AG09319 (cell line): ENCODE measurements at regions not wholly inside any gene's neighbourhood (a gene's known extent, or its start where the extent isn't known, plus 50 kb on each side); places are given as distances from the start of the nearest gene placed in this dataset.

Experiments used
- DNase-seq: peaks from one replicate; pipeline ENCODE4 v3.0.0-alpha.2; 2010; ENCODE audit warnings: low read depth; ENCODE audit errors: extremely low read depth
- TF ChIP-seq, protein P1 (sequence below): IDR thresholded peaks from 2 replicates; pipeline ENCODE4 v1.5.1; 2011; ENCODE audit warnings: low read depth, mild to moderate bottlenecking, inconsistent platforms, low read length, moderate library complexity

DNA sequence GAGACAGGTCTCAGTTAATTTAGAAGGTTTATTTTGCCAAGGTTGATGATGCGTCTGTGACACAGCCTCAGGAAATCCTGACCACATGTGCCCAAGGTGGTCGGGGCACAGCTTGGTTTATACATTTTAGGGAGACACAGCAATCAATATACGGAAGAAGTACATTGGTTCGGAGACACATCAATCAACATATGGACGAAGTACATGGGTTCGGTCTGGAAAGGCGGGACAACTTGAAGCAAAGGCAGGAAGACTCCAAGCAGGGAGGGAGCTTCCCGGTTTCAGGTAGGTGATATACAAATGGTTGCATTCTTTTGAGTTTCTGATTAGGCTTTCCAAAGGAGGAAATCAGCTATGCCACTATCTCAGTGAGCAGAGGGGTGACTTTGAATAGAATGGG lies 225.2 kb upstream of the ZFP42 start:
- no peak for DNase-seq
- TF ChIP-seq, protein P1, sequence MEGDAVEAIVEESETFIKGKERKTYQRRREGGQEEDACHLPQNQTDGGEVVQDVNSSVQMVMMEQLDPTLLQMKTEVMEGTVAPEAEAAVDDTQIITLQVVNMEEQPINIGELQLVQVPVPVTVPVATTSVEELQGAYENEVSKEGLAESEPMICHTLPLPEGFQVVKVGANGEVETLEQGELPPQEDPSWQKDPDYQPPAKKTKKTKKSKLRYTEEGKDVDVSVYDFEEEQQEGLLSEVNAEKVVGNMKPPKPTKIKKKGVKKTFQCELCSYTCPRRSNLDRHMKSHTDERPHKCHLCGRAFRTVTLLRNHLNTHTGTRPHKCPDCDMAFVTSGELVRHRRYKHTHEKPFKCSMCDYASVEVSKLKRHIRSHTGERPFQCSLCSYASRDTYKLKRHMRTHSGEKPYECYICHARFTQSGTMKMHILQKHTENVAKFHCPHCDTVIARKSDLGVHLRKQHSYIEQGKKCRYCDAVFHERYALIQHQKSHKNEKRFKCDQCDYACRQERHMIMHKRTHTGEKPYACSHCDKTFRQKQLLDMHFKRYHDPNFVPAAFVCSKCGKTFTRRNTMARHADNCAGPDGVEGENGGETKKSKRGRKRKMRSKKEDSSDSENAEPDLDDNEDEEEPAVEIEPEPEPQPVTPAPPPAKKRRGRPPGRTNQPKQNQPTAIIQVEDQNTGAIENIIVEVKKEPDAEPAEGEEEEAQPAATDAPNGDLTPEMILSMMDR, result no peak

DNA sequence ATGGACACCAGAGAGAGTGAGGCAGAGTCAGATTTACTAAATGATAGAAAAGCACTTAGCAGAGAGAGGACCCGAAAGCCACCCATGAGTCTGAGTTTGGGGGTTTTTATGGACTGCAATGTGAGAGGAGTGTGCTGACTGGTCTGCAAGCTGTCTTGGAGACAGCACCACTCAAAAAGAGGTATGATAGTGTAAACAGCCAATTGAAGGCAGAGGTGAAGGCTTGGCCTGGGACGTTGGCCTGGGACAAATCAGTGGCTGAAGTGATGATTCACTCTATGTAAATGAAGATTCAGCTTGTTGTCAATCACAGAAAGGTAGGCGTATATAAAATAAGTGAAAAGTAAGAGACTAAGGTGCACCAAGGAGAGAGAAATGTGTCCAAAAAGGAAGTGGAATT lies 217.6 kb upstream of the ZFP42 start:
- TF ChIP-seq, protein P1, result no peak
- no peak for DNase-seq

DNA sequence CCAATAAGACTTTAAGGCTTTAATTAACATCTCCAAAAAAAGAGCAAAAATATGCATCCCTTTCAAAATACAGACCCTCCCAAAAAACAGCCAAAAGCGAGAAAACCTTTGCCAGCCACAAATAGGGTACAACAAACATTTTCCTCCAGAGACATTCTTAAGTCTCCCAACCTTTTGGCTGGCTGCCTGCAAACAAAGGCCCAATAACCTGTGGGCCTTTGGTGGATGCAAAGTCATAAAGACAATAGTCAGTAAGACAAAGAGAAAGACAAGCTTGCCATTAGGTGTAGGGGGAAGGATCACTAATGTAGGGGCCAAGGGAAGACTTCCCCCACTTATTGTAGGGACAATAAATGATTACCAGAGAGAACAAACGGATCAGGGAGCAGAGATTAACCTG lies 215.5 kb upstream of the ZFP42 start:
- DNase-seq, result no peak
- TF ChIP-seq, protein P1, result no peak

DNA sequence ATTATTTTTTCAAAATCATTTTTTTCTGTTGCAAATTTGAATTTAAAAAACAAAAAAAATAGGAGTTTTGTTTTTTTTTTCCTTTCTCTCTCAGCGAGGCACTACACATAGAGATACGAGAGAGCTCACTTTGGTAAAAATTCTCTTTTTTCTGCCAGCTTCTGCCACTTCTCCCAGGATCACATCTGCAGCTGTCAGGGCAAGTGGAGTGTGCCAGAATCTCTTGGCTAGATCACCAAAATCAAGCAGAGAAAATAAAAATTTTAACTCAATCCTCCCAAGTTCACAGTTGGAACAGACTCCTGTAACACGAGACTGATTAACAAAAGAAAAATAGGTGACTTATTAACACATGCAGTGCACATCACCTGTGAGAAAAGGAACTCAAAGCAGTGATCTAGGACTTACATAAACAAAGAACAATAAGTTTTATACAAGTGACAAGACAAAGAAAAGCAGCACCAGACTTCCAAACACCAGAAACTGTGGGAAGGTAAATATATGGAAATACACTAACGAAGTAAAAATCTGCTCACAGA lies 213.2 kb upstream of the ZFP42 start:
- TF ChIP-seq, protein P1, result no peak
- no peak for DNase-seq

DNA sequence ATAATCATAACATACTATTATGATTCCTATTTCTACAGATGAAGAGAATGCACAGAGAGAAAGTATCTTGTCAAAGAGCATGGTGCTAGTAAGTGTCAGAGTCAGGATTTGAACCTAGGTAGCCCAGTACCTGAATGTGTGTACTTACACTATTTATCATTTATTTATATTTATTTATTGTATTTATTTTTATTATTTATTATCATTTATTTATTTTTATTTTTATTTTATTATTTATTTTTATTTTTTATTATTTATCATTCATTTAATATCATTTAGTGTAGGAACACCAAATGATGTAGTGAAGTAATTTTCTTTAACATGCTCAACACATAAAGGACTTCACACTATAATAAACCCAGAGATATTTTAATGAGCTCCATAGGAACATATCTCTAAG lies 209.4 kb upstream of the ZFP42 start:
- TF ChIP-seq, protein P1, result no peak
- DNase-seq, result no peak

DNA sequence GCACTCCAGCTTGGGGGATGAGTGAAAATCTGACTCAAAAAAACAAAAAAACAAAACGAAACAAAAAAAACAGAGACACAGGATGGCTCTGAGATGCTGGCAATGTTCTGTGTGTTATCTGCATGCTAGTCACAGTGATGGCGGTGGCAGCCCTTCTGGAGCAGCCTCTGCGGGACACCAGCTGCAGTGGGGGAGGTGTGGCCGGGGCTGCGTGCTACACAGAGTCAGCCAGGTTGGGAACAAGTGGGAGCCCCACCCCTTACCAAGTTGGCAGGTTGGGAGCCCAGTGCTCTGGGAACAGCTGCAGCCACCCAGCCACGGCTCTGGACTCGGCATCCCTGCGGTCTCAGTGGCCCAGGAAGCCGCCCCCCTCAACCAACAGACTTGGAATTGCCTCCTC lies 206.5 kb upstream of the ZFP42 start:
- no peak for DNase-seq
- TF ChIP-seq, protein P1, result no peak

DNA sequence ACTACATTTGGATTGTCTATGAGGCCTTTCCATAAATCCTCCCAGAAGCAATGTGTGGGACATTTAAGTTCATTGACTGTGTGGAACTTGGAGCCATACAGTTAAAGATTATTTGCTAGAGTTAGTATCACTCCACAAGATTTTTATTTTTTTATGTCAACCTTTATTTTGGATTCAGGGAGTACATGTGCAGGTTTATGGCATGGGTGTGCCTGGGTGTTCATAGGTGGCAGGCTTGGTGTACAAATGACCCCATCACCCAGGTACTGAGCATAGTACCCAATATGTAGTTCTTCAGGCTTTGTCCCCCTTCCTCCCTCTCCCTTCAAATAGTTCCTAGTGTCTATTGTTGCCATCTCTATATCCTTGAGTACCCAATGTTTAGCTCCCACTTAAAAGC lies 199.8 kb upstream of the ZFP42 start:
- TF ChIP-seq, protein P1, result no peak
- no peak for DNase-seq
